Activated CD4-positive, alpha-beta T cell treated with anti-CD3 and anti-CD28 coated beads, Interleukin-2, amount 50 U/mL, for 48 hours (primary cell): ENCODE measurements at regions not wholly inside any gene's neighbourhood (a gene's known extent, or its start where the extent isn't known, plus 50 kb on each side); places are given as distances from the start of the nearest gene placed in this dataset.

Source experiments
- DNase-seq, 2 experiments: peaks; one replicate each; pipeline ENCODE4 v3.0.0-alpha.2; 2020

GRCh38 chr15:62377736-62378480 lies 212.8 kb upstream of the C2CD4B start:
- DNase-seq = no peak

GRCh38 chr15:62378772-62379498 lies 213.8 kb upstream of the C2CD4B start:
- DNase-seq = no peak

- DNase-seq = no peak
These were observed 214.9 kb upstream of the C2CD4B start for GRCh38 chr15:62380011-62380410.

GRCh38 chr15:62382046-62382445 lies 217.0 kb upstream of the C2CD4B start:
- DNase-seq = no peak

- peak; percentile 65 to 71 for DNase-seq
These were observed 225.1 kb upstream of the C2CD4B start, which contains the start of gene TLN2 for GRCh38 chr15:62389885-62390790. TLN2 (plus strand) TSS chr15:62390550.

DNA sequence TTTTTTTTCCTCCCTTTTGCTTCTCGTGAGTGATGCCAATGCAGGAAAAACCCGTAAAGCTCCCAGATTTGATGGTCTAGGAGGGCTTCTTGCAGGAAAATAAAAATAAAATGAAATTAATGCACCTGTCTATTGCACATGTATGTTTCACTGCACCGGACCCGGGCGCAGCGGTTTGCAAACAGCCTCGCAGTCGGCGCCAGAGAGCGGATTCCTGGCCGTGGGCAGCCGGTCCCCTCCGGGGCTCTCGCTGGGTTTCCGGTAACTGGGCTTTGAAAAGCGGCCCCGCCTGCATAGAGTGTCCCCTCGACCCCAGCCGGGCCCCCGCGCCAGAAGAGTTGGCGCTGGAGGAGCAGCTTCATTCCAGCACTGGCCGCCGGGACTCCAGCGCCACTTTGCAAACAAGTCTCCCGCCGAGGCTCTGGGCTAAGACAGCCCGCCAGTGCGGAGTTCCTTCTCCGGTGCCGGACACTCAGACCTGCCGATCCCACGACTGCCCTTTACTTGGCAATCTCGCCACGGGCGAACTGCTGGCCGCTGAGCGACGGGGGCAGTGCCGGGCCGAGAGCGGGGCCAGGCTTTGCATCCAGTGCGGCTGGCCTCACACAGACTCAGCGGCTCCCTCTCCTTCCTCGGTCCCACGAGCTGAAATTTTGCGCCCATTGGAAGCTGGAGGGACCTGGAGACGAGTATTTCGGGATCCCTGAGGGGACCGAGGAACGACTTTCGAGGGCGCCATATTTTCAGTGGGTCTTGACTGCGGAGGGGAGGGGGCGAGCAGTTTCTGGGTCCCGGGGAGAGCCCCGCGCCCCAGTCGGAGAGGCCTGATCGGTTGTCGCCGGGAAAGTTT lies 225.9 kb upstream of the C2CD4B start:
- peak; percentile 37 to 49 for DNase-seq

- peak; percentile 36 to 40 for DNase-seq
These were observed 226.7 kb upstream of the C2CD4B start for GRCh38 chr15:62391641-62392262.

GRCh38 chr15:62392376-62392775 lies 227.3 kb upstream of the C2CD4B start:
- peak; percentile 4 to 26 for DNase-seq

DNA sequence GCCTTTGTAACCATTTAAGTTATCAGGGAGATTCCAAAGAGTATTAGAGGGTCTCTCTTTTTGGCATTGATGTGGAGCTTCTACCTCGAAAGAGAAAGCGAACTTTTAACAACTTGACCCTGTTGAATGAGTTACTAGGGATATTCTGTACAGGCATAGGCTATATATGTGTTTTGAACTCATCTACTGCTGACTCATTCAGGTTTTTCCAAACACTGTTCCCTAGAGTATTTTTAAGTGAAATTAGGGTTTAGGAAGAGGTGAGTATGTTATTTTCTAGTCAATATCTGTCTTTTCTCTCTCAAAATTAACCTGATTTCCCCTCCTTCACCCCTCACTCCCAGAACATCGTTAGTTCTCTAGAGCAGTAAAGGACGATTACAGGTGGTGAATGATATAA lies 228.1 kb upstream of the C2CD4B start:
- no peak for DNase-seq

- no peak for DNase-seq
These were observed 229.0 kb upstream of the C2CD4B start for GRCh38 chr15:62394079-62394478.

GRCh38 chr15:62400778-62401177 lies 235.7 kb upstream of the C2CD4B start:
- no peak for DNase-seq

- DNase-seq = no peak
These were observed 237.6 kb upstream of the C2CD4B start for GRCh38 chr15:62402687-62403086.

DNA sequence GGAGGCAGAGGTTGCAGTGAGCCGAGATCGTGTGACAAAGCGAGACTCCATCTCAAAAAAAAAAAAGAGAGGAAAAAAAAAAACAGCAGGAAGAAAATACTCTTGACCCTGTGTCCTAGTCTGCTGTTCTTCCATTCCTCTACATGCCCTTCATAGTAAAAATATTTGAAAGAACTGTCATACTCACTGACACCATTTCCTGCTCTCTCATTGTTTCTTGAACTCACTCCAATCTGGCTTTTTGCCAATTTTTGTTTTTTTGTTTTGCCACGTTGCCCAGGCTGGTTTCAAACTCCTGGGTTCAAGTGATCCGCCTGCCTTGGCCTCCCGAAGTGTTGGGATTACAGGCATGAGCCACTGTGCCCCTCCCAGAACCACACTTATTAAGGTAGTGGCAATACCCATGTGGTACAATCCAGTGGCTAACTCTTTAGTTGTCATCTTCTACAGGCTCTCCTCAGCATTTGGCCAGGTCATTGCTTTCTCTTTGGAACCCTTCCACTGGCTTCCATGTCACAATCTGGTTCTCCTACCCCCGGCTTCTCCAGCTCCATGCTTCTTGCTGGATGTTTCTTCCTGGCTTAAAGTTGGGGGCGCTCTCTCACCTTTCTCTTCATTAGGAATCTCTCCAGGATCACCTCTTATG lies 238.2 kb upstream of the C2CD4B start:
- DNase-seq = no peak

GRCh38 chr15:62404194-62404985 lies 239.3 kb upstream of the C2CD4B start:
- DNase-seq = no peak

- DNase-seq = no peak
These were observed 241.3 kb upstream of the C2CD4B start for GRCh38 chr15:62406305-62406891.

DNA sequence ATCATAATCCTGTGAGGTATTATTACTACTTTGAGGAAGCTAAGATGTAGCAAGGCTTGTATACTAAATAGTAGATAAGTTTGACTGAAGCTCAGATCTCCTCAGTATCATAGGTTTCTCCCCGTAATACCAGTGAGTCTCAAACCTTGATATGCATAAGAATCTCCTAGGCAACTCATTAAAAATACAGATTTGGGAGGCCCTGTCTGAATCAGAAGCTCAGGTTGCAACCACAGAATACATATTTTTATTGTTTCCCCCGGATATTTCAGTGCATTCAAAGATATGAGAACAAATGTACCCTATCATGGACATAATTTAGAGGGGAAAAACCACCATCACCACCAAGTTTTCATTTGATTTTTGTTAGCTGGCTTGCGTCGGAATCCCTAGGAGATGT lies 242.1 kb upstream of the C2CD4B start:
- DNase-seq = no peak

GRCh38 chr15:62407962-62408361 lies 242.9 kb upstream of the C2CD4B start:
- no peak for DNase-seq

DNA sequence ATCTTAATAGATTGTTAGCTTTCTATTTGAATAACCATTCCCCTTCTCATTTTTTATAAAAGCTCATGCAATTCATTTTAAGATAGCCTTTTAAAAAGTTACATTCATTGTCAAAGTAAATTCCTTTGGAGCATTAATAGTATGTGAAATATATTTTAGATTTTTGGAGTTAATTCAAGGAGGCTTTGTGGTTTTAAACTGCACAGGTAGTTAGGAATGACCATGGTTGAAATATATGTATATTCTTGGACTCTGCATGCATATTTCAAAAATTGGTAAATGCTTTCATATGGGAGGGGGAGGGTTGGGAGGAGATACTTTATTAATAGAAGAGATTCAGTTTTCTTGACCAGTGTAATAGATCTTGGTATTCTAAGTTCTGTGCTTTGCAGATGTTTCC lies 244.4 kb upstream of the C2CD4B start:
- DNase-seq = no peak

DNA sequence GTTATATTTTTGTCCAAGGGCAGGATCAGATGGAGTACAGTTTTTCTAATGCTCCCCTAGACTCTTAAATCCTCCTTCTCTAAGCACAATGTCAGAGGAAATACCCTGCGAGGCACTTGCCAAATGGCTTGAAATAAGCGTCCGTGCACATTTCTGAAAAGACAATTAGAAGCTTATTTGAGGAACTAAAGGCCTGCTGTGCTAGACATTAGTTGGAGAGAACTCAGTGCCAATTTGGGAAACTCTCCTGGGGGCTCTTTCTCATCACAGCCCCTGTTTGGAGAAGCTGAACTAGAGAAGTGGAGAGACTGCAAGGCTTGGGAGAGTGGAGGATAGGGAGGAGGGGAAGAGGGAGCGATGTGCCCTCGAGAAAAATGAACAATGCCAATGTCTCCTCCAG lies 247.6 kb upstream of the C2CD4B start:
- no peak for DNase-seq

GRCh38 chr15:62413153-62413552 lies 248.1 kb upstream of the C2CD4B start:
- no peak for DNase-seq
